ENCODE measurements at regions not wholly inside any gene's neighbourhood (a gene's known extent, or its start where the extent isn't known, plus 50 kb on each side); places are given as distances from the start of the nearest gene placed in this dataset.

GRCh38 chr12:28777603-28778365 is 371.3 kb upstream of the FAR2 start:
- TF ChIP-seq CEBPB (IDR thresholded peaks at IDR 0.05; ENCODE audit: borderline replicate concordance in 1 of 2, low read depth in 2 of 2, low read length in 2 of 2) (no peak), POLR2A (IDR thresholded peaks at IDR 0.05; ENCODE audit: low read depth, low read length) (no peak), ZBTB40 (IDR thresholded peaks at IDR 0.05; ENCODE audit: borderline replicate concordance) (no peak), BACH1 (IDR thresholded peaks at IDR 0.05; ENCODE audit: borderline replicate concordance) (no peak), EP300 (IDR thresholded peaks at IDR 0.05; ENCODE audit: borderline replicate concordance in 1 of 2, control insufficient read depth in 1 of 2, low read depth in 2 of 2, low read length in 2 of 2) (no peak), FOXK2 (IDR thresholded peaks at IDR 0.05) (no peak), CTCF (IDR thresholded peaks at IDR 0.05 in 2 of 3, conservative IDR thresholded peaks at IDR 0.05 in 1 of 3; ENCODE audit: control insufficient read depth in 2 of 3, extremely low read depth in 1 of 3, insufficient read depth in 1 of 3, low read depth in 3 of 3, low read length in 3 of 3) (no peak), NRF1 (conservative IDR thresholded peaks at IDR 0.05; ENCODE audit: low read depth, low read length) (no peak), USF2 (IDR thresholded peaks at IDR 0.05; ENCODE audit: borderline replicate concordance, low read depth, low read length) (no peak)
